Central memory CD8-positive, alpha-beta T cell (primary cell): ENCODE measurements at regions not wholly inside any gene's neighbourhood (a gene's known extent, or its start where the extent isn't known, plus 50 kb on each side); places are given as distances from the start of the nearest gene placed in this dataset.

Source experiments
- ATAC-seq: fragments of 150-1000 bp; cut with Tn5 transposase; replicated peaks from 2 replicates; pipeline ENCODE4 v1.10.0; 2022; ENCODE audit warnings: mild to moderate bottlenecking, moderate FRiP score, moderate number of reproducible peaks; ENCODE audit not compliant: poor library complexity, severe bottlenecking; ENCODE audit errors: extremely low read depth
- DNase-seq, 2 donors: peaks; one replicate each; pipeline ENCODE4 v3.0.0; 2021; ENCODE audit warnings: low spot score in 2 of 2
- H3K27ac Mint-ChIP-seq: one replicate; pipeline ENCODE4 v1.8.0; 2022; ENCODE audit warnings: low read depth, mild to moderate bottlenecking, moderate library complexity, mixed read lengths
- H3K27me3 Mint-ChIP-seq: one replicate; pipeline ENCODE4 v1.8.0; 2022; ENCODE audit warnings: mixed read lengths
- H3K36me3 Mint-ChIP-seq: one replicate; pipeline ENCODE4 v1.8.0; 2022; ENCODE audit warnings: mild to moderate bottlenecking, moderate library complexity, mixed read lengths; ENCODE audit not compliant: insufficient read depth
- H3K4me1 Mint-ChIP-seq: one replicate; pipeline ENCODE4 v1.8.0; 2022; ENCODE audit warnings: mixed read lengths
- H3K4me3 Mint-ChIP-seq: one replicate; pipeline ENCODE4 v1.8.0; 2022; ENCODE audit warnings: mild to moderate bottlenecking, moderate library complexity, mixed read lengths
- H3K9me3 Mint-ChIP-seq: one replicate; pipeline ENCODE4 v1.8.0; 2022; ENCODE audit warnings: mixed read lengths

DNA sequence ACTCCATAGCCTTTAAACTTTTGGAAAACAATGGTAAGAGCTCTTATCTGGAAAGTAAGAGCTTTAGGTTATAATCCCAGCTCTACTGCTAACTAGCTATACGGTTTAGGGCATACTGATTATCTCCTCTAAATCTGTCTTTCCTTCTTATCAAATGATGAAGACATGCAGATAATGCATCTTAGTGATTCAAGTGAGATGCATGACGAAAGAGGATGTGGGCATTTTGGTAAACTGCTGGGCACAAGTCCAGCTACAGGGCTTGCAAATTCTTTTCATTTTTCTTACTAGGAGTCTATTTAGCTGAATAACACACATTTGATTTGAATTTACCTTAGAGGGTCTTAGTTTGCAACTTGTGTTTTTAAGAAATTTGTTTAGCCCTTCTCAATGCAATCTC is 1604.8 kb upstream of the ZEB2 start:
- no peaks in the 10 kb centered on the region for H3K27me3 Mint-ChIP-seq
- no peak for DNase-seq
- H3K4me3 Mint-ChIP-seq = no peak overlapping the region
- no peak overlapping the region for H3K27ac Mint-ChIP-seq
- H3K4me1 Mint-ChIP-seq = no peaks in the 10 kb centered on the region
- H3K36me3 Mint-ChIP-seq = no peaks in the 10 kb centered on the region
- H3K9me3 Mint-ChIP-seq = peaks cover 17% of the 10 kb centered on the region
- no peak for ATAC-seq

DNA sequence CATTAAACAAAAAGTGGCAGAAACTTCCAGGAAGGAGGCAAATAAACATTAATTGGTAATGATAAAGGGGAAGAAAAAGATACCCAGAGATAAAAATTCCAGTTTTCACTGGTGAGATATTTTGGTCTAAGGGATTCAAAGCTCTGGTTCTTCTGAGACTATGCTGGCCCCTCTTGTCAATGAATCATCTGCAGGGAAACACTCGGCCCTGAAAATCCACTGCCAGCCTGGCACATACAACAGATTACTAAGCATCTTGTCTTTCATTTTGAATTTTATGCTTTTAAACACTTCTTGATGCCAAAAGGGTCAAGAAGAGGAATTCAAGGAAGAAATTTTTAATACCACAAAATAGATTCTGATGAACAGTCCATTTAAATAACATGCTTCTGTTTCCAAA is 1603.8 kb upstream of the ZEB2 start:
- Mint-ChIP-seq H3K4me1 (no peaks in the 10 kb centered on the region), H3K4me3 (no peak overlapping the region), H3K36me3 (no peaks in the 10 kb centered on the region), H3K9me3 (peaks cover 24% of the 10 kb centered on the region), H3K27ac (no peak overlapping the region), H3K27me3 (no peaks in the 10 kb centered on the region)
- ATAC-seq (no peak), DNase-seq (no peak)

DNA sequence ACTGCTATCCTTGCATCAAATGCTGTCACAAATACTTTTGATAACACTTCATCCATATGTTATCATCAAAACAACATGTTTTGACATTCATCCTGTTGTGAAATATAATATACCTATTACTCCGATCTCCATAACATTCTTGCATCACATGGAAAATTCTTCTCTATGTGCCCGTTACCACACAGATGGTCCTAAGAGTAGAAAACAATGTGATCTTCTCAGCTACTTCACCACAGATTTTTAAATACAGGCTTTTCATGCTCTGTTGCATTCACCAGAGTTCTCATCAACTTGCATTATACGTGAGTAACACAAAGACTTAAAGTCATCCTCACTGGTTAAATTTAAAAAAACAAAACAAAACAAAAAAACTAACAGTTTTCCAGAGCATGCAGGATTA is 1603.3 kb upstream of the ZEB2 start:
- Mint-ChIP-seq H3K27ac (no peak overlapping the region), H3K4me3 (no peak overlapping the region), H3K9me3 (peaks cover 24% of the 10 kb centered on the region), H3K4me1 (no peaks in the 10 kb centered on the region), H3K27me3 (no peaks in the 10 kb centered on the region), H3K36me3 (no peaks in the 10 kb centered on the region)
- no peak for ATAC-seq
- no peak for DNase-seq

DNA sequence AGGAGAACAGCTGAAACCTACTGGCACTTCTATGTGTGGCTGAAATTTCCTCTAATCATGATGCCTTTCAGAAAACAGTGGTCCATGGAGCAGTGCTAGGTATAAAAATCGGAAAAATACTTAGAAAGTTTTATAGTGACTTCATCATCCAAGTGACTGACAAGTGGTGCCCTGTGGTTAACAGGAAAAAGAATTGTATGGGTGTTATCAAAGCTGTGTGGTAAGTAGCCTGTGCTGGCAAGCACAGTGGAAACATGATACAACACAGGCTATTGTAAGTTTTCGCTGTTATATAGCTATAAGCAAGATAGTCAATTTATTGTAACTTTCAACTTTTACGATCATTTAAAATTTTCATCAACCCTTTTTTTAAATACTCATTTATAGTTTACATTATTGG is 1599.7 kb upstream of the ZEB2 start:
- no peak for ATAC-seq
- no peaks in the 10 kb centered on the region for H3K36me3 Mint-ChIP-seq

DNA sequence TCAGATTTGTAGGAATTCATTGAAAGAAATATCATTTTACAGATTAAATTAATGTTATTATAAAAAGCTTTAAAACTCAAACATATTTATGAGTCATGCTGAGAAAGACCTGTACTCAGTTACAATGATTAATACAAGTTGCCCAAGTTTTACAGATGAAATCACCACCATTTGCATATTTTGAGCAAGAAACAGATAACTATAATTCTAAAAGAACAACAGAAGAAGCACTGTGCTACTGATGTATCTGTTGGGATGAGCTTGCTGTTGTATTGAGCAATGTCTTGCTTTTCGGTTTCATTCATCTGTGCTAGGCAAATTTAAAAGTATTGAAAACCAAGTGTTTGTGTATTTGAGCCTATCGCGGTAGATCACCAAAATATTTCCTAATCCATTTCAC is 1589.1 kb upstream of the ZEB2 start:
- Mint-ChIP-seq H3K4me3 (no peak overlapping the region), H3K27me3 (no peaks in the 10 kb centered on the region), H3K27ac (no peak overlapping the region), H3K9me3 (peaks cover 6% of the 10 kb centered on the region), H3K36me3 (no peaks in the 10 kb centered on the region), H3K4me1 (no peaks in the 10 kb centered on the region)
- ATAC-seq = no peak
- no peak for DNase-seq

More for the DNA sequence above, 1599.7 kb upstream of the ZEB2 start:
- Mint-ChIP-seq H3K27me3 (no peaks in the 10 kb centered on the region), H3K4me1 (no peaks in the 10 kb centered on the region), H3K9me3 (peaks cover 22% of the 10 kb centered on the region), H3K27ac (no peak overlapping the region), H3K4me3 (no peak overlapping the region)
- no peak for DNase-seq

DNA sequence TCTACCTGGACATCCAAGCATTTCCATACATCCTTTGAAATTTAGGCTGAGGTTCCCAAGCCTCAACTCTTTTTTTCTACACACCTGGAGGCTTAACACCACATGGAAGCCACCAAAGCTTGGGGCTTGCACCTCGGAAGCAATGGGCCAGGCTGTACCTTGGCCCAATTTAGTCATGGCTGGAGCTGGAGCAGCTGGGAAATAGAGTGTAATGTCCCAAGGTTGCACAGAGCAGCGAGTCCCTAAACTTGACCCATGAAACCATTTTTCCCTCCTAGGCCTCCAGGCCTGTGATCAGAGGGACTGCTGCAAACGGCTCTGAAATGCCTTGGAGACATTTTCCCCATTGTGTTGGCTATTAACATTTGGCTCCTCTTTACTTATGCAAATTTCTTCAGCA is 1574.3 kb upstream of the ZEB2 start:
- H3K4me3 Mint-ChIP-seq = no peak overlapping the region
- no peaks in the 10 kb centered on the region for H3K4me1 Mint-ChIP-seq
- no peaks in the 10 kb centered on the region for H3K36me3 Mint-ChIP-seq
- peaks cover 16% of the 10 kb centered on the region for H3K9me3 Mint-ChIP-seq
- H3K27me3 Mint-ChIP-seq = no peaks in the 10 kb centered on the region
- H3K27ac Mint-ChIP-seq = no peak overlapping the region
- ATAC-seq (no peak), DNase-seq (no peak)

DNA sequence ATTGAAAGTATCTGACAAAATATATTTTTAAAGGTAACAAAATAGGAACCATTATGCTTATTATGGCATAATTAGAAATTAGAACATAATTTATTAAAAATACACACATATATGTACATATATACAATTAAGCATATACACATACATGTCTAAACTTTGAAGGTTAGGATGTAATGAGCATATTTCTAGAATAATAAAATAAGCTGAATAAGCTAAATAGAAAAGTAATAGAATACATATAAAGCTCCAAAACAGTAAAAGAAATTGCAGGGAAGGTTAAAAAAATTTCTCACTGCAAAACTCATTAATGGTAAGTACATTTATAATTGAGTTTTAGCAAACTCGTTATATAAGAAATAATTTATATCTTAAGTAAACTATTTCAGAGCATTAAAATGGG is 1561.5 kb upstream of the ZEB2 start:
- no peaks in the 10 kb centered on the region for H3K27me3 Mint-ChIP-seq
- no peaks in the 10 kb centered on the region for H3K36me3 Mint-ChIP-seq
- H3K4me1 Mint-ChIP-seq = no peaks in the 10 kb centered on the region
- no peak overlapping the region for H3K27ac Mint-ChIP-seq
- no peak for ATAC-seq
- DNase-seq = no peak
- peaks cover 7% of the 10 kb centered on the region for H3K9me3 Mint-ChIP-seq
- no peak overlapping the region for H3K4me3 Mint-ChIP-seq

DNA sequence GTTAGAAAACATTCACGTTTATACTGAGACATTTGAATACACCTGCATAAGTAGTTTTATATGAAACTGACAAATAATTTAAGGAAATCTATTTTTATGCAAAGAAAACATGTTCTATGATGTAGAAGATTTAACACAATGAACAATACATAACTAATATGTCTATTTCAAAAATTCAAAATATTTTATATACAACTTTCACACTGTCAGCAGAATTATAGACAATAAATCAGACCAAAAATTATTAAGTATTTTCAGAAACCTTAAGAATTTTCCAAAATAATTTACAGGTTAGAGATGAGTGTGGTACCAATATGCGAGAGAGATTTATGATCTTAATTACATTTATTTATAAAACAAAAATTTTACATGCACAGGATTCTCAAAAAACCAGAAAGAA is 1561.0 kb upstream of the ZEB2 start:
- ATAC-seq = no peak
- H3K27ac Mint-ChIP-seq = no peak overlapping the region
- peaks cover 12% of the 10 kb centered on the region for H3K9me3 Mint-ChIP-seq
- H3K36me3 Mint-ChIP-seq = no peaks in the 10 kb centered on the region
- H3K27me3 Mint-ChIP-seq = no peaks in the 10 kb centered on the region
- no peaks in the 10 kb centered on the region for H3K4me1 Mint-ChIP-seq
- no peak for DNase-seq
- H3K4me3 Mint-ChIP-seq = no peak overlapping the region

DNA sequence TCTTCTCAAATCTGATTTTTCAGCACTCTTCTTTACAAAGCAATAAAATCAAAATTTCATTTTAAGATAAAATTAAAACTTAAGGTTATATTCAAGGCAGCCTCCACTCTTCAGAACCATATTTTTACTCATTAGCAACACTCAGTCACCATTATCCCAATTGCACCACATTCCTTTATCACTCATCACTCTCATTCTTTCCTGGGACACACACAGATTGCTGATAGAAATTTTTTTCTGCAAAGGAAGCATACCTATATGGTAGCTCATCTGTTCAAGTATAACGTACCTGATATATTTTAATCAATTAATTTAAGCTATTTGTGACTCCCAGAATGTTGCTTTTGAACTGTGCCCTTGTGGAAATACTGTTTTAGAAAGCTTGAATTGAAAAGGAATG is 1559.3 kb upstream of the ZEB2 start:
- DNase-seq = no peak
- H3K27me3 Mint-ChIP-seq = no peaks in the 10 kb centered on the region
- ATAC-seq = no peak
- H3K9me3 Mint-ChIP-seq = peaks cover 21% of the 10 kb centered on the region
- no peak overlapping the region for H3K27ac Mint-ChIP-seq
- H3K4me3 Mint-ChIP-seq = no peak overlapping the region
- no peaks in the 10 kb centered on the region for H3K4me1 Mint-ChIP-seq
- no peaks in the 10 kb centered on the region for H3K36me3 Mint-ChIP-seq

DNA sequence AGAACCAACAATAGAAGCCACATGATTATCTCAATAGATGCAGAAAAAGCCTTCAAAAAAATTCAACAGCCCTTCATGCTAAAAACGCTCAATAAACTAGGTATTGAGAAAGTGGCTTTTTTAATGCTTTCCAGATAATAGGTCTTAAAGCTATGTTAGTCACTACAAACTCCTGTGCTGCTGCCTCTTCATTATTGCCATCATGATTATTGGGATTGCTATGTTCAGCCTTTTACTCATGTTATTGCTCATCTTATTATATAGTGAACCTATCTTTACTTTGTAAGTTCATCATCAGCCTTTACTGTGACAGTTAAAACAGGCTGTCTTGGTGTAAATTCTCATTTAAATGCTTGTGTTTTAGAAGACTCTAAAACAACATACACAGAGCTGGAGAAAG is 1557.2 kb upstream of the ZEB2 start:
- Mint-ChIP-seq H3K27me3 (no peaks in the 10 kb centered on the region), H3K4me3 (no peak overlapping the region), H3K36me3 (no peaks in the 10 kb centered on the region), H3K9me3 (peaks cover 29% of the 10 kb centered on the region), H3K27ac (no peak overlapping the region), H3K4me1 (no peaks in the 10 kb centered on the region)
- DNase-seq = no peak
- no peak for ATAC-seq

DNA sequence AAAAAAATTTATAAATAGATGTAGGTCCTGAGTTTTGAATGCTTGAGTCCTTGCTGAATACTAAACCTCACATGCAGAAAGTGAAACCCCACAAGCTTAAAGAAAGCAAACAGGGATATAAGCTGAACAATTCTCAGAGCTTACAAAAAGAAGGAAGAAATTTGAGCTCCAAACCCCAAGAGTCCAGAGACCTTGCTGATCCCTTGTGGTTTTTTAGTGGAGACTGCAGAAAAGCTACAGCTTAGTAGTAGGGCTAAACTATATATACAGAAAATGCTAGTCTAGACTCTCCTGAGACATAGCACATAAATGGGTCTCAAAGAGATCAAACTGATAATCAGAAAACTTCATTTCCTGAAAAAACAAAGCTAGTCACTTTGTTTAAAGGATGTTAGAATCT is 1548.1 kb upstream of the ZEB2 start:
- H3K4me1 Mint-ChIP-seq = no peaks in the 10 kb centered on the region
- H3K27ac Mint-ChIP-seq = no peak overlapping the region
- no peaks in the 10 kb centered on the region for H3K27me3 Mint-ChIP-seq
- no peak for DNase-seq
- ATAC-seq = no peak
- H3K4me3 Mint-ChIP-seq = no peak overlapping the region
- H3K9me3 Mint-ChIP-seq = peaks cover 18% of the 10 kb centered on the region
- H3K36me3 Mint-ChIP-seq = no peaks in the 10 kb centered on the region

DNA sequence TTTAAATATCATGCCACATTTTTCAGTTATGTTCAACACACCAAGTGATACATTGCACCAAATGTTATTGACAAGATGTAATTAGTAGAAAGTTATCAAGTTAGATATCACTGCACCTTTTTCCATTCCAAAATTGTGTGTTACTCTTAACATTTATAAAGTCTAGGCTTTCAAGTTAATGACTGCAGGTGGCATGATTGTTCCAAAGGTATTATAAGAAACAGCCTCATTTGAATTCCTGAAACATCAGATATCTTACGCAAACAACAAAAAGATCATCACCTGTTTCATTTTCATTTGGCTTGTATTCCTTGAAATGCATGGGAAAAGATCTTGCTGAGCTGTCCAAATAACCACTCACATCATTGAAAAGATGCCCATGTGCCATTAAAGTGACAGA is 1528.2 kb upstream of the ZEB2 start:
- Mint-ChIP-seq H3K27ac (no peak overlapping the region), H3K36me3 (no peaks in the 10 kb centered on the region), H3K4me1 (no peaks in the 10 kb centered on the region), H3K4me3 (no peak overlapping the region), H3K27me3 (no peaks in the 10 kb centered on the region), H3K9me3 (peaks cover 5% of the 10 kb centered on the region)
- DNase-seq = no peak
- ATAC-seq = no peak

DNA sequence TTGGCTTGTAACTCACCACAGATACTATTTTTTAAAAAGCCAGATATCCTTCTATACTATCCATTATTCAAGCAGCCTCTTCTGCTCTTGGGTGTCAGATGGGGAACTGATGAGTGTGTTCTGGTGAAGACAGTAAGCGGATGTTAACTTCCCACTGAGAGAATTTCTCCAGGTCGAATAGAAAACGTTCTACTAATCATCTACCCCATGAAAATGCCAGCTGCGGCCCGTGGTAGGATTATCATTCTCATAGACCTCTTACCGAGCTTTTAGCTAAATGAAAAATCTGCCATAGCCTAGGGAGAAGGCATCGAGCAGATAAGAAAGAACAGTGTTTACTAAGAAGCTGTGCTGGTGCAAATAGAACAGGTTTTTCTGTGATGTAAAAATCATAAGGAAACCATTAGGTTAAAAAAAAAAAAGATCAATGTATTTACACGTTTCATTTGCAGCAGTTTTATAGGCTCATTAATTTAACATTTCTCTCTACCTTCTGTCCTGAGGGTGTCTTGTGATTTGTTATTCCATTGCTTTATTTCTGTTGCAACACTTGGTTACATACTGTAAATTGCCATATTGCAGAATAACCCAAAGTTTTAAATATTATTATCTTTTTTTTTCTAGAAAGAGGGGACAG is 1521.5 kb upstream of the ZEB2 start:
- no peak for DNase-seq
- Mint-ChIP-seq H3K4me1 (no peaks in the 10 kb centered on the region), H3K27ac (no peak overlapping the region), H3K36me3 (no peaks in the 10 kb centered on the region), H3K9me3 (peaks cover 6% of the 10 kb centered on the region), H3K27me3 (no peaks in the 10 kb centered on the region), H3K4me3 (no peak overlapping the region)
- no peak for ATAC-seq

DNA sequence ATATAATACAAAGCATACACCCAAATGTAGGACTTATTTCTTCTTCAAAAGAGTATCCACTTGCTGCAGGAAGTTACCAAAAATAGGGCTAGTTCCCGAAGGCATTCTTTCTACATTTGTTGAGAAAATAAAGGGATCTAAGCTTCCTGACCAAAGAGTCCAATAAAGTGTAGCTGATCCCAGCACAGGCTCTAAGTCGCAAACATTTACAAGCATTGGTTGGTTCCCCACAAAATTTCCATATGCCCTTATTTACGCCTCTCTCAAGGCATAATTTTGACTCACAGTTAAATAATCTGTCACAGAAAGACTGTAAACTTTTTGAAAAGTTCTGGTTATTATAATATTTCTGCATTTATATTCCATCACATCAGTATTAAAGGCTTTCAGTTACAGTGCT is 1520.1 kb upstream of the ZEB2 start:
- ATAC-seq (no peak), DNase-seq (no peak)
- Mint-ChIP-seq H3K9me3 (peaks cover 6% of the 10 kb centered on the region), H3K36me3 (no peaks in the 10 kb centered on the region), H3K27ac (no peak overlapping the region), H3K27me3 (no peaks in the 10 kb centered on the region), H3K4me3 (no peak overlapping the region), H3K4me1 (no peaks in the 10 kb centered on the region)
